ENCODE measurements at regions not wholly inside any gene's neighbourhood (a gene's known extent, or its start where the extent isn't known, plus 50 kb on each side); places are given as distances from the start of the nearest gene placed in this dataset.

GRCh38 chr12:24550609-24551008, 398.3 kb downstream of the BCAT1 start:
- H3K27ac ChIP-seq: no peak overlapping the region
- DNase-seq: no peak
- no peaks in the 10 kb centered on the region for H3K9me3 ChIP-seq
- H3K36me3 ChIP-seq: no peaks in the 10 kb centered on the region
- 60 to 83% methylated on average over 1 of the region's 1 CpG for WGBS, 2 donors
- H3K4me1 ChIP-seq: no peaks in the 10 kb centered on the region
- no peak for TF ChIP-seq POLR2A (IDR thresholded peaks at IDR 0.05)
- TF ChIP-seq, protein P1, sequence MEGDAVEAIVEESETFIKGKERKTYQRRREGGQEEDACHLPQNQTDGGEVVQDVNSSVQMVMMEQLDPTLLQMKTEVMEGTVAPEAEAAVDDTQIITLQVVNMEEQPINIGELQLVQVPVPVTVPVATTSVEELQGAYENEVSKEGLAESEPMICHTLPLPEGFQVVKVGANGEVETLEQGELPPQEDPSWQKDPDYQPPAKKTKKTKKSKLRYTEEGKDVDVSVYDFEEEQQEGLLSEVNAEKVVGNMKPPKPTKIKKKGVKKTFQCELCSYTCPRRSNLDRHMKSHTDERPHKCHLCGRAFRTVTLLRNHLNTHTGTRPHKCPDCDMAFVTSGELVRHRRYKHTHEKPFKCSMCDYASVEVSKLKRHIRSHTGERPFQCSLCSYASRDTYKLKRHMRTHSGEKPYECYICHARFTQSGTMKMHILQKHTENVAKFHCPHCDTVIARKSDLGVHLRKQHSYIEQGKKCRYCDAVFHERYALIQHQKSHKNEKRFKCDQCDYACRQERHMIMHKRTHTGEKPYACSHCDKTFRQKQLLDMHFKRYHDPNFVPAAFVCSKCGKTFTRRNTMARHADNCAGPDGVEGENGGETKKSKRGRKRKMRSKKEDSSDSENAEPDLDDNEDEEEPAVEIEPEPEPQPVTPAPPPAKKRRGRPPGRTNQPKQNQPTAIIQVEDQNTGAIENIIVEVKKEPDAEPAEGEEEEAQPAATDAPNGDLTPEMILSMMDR (IDR thresholded peaks at IDR 0.05): no peak
- peak overlapping the region in 3 of 4 donors; percentile 3 to 20 (median 19) for H3K4me3 ChIP-seq
- no peaks in the 10 kb centered on the region for H3K27me3 ChIP-seq
- intact Hi-C loops (cut with DNase I): no loop called here

- H3K27ac ChIP-seq: no peak overlapping the region
- 91 to 94% methylated on average over 2 of the region's 2 CpGs for whole genome bisulfite sequencing, 2 donors
- no peak for TF ChIP-seq POLR2A (IDR thresholded peaks at IDR 0.05)
- TF ChIP-seq, protein P1 (IDR thresholded peaks at IDR 0.05): no peak
- no peaks in the 10 kb centered on the region for H3K36me3 ChIP-seq
- intact Hi-C loops (cut with DNase I): no loop called here
- DNase-seq: no peak
- H3K4me1 ChIP-seq: no peaks in the 10 kb centered on the region
- no peak overlapping the region for H3K4me3 ChIP-seq
- no peaks in the 10 kb centered on the region for H3K27me3 ChIP-seq
- no peaks in the 10 kb centered on the region for H3K9me3 ChIP-seq
Observed at GRCh38 chr12:24546661-24547060, 402.2 kb downstream of the BCAT1 start.

- 75 to 77% methylated on average over 2 of the region's 2 CpGs for WGBS, 2 donors
- no peak for DNase-seq
- intact Hi-C loops (cut with DNase I): no loop called here
- H3K27ac ChIP-seq: no peak overlapping the region
- no peaks in the 10 kb centered on the region for H3K27me3 ChIP-seq
- H3K4me1 ChIP-seq: no peaks in the 10 kb centered on the region
- H3K36me3 ChIP-seq: no peaks in the 10 kb centered on the region
- TF ChIP-seq, protein P1 (IDR thresholded peaks at IDR 0.05): no peak
- TF ChIP-seq POLR2A (IDR thresholded peaks at IDR 0.05): no peak
- H3K9me3 ChIP-seq: no peaks in the 10 kb centered on the region
- H3K4me3 ChIP-seq: no peak overlapping the region
Observed at GRCh38 chr12:24546084-24546483, 402.8 kb downstream of the BCAT1 start.

DNA sequence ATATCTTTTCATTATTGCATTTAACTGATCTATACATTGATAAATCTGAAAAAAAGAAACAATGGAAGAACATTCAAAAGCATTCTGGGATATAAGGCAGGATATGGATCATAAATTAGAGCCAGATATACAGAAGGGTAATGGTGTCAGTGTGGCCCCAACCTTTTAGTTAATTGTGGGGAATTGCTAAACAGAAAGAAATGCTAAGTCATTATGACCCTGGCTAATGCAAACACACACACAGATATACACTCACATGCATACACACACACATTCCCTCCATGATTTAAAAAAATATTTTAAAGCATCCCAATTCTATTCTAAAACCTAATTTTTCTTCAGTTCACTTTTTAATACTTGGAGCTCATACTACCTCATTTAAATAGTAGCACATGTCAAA, 404.5 kb downstream of the BCAT1 start:
- H3K27me3 ChIP-seq: no peaks in the 10 kb centered on the region
- no peaks in the 10 kb centered on the region for H3K9me3 ChIP-seq
- no peaks in the 10 kb centered on the region for H3K4me1 ChIP-seq
- intact Hi-C loops (cut with DNase I): no loop called here
- no peak overlapping the region for H3K27ac ChIP-seq
- H3K4me3 ChIP-seq: no peak overlapping the region
- no peak for TF ChIP-seq POLR2A (IDR thresholded peaks at IDR 0.05)
- TF ChIP-seq, protein P1 (IDR thresholded peaks at IDR 0.05): no peak
- DNase-seq: no peak
- H3K36me3 ChIP-seq: no peaks in the 10 kb centered on the region

GRCh38 chr12:24541193-24541871, 407.6 kb downstream of the BCAT1 start:
- Histone ChIP-seq H3K4me1 (no peaks in the 10 kb centered on the region), H3K4me3 (no peak overlapping the region), H3K27me3 (no peaks in the 10 kb centered on the region), H3K27ac (no peak overlapping the region), H3K36me3 (no peaks in the 10 kb centered on the region), H3K9me3 (no peaks in the 10 kb centered on the region)
- TF ChIP-seq, protein P1 (IDR thresholded peaks at IDR 0.05): no peak
- no peak for TF ChIP-seq POLR2A (IDR thresholded peaks at IDR 0.05)
- intact Hi-C loops (cut with DNase I): no loop called here
- 75 to 80% methylated on average over 5 of the region's 5 CpGs for WGBS, 2 donors
- no peak for DNase-seq
